ENCODE measurements at regions not wholly inside any gene's neighbourhood (a gene's known extent, or its start where the extent isn't known, plus 50 kb on each side); places are given as distances from the start of the nearest gene placed in this dataset.

DNA sequence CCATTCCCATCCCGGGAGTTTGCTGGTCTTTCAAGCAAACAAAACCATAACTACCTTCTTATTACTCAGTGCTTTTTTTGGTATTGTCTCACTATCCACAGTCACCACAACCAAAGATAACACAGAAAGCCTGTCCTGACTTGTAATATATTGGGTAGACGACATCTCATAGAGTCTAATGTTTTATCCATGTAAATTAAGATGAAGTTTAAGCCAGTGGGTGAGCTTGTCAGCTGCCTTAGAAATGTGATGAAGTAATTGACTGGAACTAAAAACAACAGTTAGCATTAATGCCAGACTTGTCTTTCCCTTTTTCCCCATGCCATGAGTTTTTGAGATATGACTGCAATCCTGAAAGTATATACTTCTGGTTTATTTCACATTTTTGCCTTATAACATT lies 282.7 kb upstream of the PRDM1 start:
- Mint-ChIP-seq H3K4me1 (no peaks in the 10 kb centered on the region), H3K4me3 (no peak overlapping the region), H3K27ac (no peak overlapping the region), H3K9me3 (peaks cover 6% of the 10 kb centered on the region), H3K27me3 (ENCODE audit: low read depth) (peaks cover 3% of the 10 kb centered on the region), H3K36me3 (no peaks in the 10 kb centered on the region)
- no peak for DNase-seq (ENCODE audit: low spot score in 2 of 2, unreplicated experiment in 2 of 2)
- TF ChIP-seq, protein P1, sequence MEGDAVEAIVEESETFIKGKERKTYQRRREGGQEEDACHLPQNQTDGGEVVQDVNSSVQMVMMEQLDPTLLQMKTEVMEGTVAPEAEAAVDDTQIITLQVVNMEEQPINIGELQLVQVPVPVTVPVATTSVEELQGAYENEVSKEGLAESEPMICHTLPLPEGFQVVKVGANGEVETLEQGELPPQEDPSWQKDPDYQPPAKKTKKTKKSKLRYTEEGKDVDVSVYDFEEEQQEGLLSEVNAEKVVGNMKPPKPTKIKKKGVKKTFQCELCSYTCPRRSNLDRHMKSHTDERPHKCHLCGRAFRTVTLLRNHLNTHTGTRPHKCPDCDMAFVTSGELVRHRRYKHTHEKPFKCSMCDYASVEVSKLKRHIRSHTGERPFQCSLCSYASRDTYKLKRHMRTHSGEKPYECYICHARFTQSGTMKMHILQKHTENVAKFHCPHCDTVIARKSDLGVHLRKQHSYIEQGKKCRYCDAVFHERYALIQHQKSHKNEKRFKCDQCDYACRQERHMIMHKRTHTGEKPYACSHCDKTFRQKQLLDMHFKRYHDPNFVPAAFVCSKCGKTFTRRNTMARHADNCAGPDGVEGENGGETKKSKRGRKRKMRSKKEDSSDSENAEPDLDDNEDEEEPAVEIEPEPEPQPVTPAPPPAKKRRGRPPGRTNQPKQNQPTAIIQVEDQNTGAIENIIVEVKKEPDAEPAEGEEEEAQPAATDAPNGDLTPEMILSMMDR (IDR thresholded peaks at IDR 0.05; ENCODE audit: unreplicated experiment): no peak

DNA sequence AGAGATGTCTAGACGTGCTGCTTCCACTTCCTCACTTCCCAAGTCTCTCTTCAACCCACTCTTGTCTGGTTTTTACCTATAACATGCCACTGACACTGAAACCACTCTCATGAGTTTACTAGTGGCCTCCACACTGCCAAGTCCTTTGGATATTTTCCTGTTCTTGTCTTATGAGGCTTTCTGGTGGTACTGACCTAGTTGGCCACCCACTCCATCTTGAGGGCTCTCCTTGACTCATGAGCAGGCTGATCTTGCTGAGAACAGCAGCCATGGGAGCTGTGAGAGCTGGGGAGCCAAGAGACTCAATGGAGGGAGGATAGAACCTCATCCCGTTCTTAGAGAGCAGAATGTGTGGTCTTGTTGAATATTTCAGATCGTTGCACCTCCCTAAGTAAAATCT lies 283.4 kb upstream of the PRDM1 start:
- Mint-ChIP-seq H3K27ac (no peak overlapping the region), H3K36me3 (no peaks in the 10 kb centered on the region), H3K4me3 (no peak overlapping the region), H3K9me3 (peaks cover 5% of the 10 kb centered on the region), H3K4me1 (no peaks in the 10 kb centered on the region), H3K27me3 (ENCODE audit: low read depth) (peaks cover 3% of the 10 kb centered on the region)
- TF ChIP-seq, protein P1 (IDR thresholded peaks at IDR 0.05; ENCODE audit: unreplicated experiment): no peak
- no peak for DNase-seq (ENCODE audit: low spot score in 2 of 2, unreplicated experiment in 2 of 2)

DNA sequence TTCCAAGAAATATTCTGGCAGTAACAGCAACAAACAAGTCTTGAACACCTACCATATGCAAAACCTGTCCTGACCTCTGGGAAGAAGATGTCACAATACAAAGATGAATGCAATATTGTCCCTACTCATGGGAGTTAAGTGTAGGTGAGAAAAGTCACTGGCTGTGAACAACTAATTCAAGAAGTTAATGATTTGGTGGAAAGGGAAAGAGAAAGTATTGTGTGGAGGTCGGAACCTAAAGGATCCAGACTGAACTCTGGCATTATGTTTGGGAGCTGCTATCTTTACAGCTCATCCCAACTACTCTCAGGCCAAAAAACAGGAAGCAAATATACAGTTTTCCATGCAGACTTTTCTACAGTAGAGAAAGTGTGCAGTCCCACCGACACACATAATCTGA lies 285.3 kb upstream of the PRDM1 start:
- TF ChIP-seq, protein P1 (IDR thresholded peaks at IDR 0.05; ENCODE audit: unreplicated experiment): no peak
- no peaks in the 10 kb centered on the region for H3K4me1 Mint-ChIP-seq
- no peak overlapping the region for H3K27ac Mint-ChIP-seq
- no peak for DNase-seq (ENCODE audit: low spot score in 2 of 2, unreplicated experiment in 2 of 2)
- no peak overlapping the region for H3K4me3 Mint-ChIP-seq
- H3K36me3 Mint-ChIP-seq: no peaks in the 10 kb centered on the region
- H3K9me3 Mint-ChIP-seq: no peaks in the 10 kb centered on the region
- peaks cover 3% of the 10 kb centered on the region for H3K27me3 Mint-ChIP-seq (ENCODE audit: low read depth)

DNA sequence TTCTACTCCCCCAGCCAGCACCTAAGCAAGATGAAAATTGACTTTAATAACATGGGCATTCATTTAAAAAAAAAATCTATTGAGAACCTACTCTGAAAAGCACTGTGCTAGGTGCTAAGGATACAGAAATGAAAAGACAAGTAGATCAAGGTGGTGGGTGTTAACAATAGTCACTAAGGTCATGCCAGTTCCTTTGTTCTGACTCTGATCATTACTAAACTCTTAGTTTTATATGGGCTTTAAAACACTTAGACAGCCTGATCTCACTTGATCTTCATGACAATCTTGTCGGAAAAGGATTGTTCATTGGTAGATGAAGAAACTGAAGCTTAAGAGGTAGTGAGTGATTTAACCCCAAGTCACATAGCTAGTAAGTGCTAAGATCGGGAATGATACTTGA lies 285.7 kb upstream of the PRDM1 start:
- Mint-ChIP-seq H3K9me3 (no peaks in the 10 kb centered on the region), H3K4me1 (no peaks in the 10 kb centered on the region), H3K27me3 (ENCODE audit: low read depth) (peaks cover 7% of the 10 kb centered on the region), H3K27ac (no peak overlapping the region), H3K4me3 (no peak overlapping the region), H3K36me3 (no peaks in the 10 kb centered on the region)
- no peak for DNase-seq (ENCODE audit: low spot score in 2 of 2, unreplicated experiment in 2 of 2)
- TF ChIP-seq, protein P1 (IDR thresholded peaks at IDR 0.05; ENCODE audit: unreplicated experiment): no peak

DNA sequence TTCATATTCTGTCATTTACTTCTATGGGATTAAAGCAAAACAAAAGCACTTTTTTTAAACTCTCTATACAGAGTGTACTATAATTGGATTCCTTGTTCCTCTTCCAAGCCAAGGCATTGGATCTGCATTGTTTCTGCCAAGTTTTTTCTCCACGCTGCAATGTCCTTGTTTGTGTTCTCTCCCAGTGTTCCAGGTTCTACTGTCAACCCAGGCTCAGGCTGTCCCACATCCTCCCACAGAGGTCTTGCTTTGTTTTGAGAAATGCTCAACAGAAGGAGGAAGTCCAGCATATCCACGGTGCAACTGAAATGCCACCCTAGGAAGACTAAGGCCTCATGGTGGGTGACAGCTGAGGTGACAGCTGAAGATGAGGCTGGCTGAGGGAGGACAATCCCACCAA lies 287.1 kb upstream of the PRDM1 start:
- DNase-seq (ENCODE audit: low spot score in 2 of 2, unreplicated experiment in 2 of 2): no peak
- no peaks in the 10 kb centered on the region for H3K36me3 Mint-ChIP-seq
- TF ChIP-seq, protein P1 (IDR thresholded peaks at IDR 0.05; ENCODE audit: unreplicated experiment): no peak
- peaks cover 2% of the 10 kb centered on the region for H3K4me1 Mint-ChIP-seq
- no peak overlapping the region for H3K4me3 Mint-ChIP-seq
- H3K27ac Mint-ChIP-seq: no peak overlapping the region
- H3K9me3 Mint-ChIP-seq: no peaks in the 10 kb centered on the region
- peaks cover 7% of the 10 kb centered on the region for H3K27me3 Mint-ChIP-seq (ENCODE audit: low read depth)

DNA sequence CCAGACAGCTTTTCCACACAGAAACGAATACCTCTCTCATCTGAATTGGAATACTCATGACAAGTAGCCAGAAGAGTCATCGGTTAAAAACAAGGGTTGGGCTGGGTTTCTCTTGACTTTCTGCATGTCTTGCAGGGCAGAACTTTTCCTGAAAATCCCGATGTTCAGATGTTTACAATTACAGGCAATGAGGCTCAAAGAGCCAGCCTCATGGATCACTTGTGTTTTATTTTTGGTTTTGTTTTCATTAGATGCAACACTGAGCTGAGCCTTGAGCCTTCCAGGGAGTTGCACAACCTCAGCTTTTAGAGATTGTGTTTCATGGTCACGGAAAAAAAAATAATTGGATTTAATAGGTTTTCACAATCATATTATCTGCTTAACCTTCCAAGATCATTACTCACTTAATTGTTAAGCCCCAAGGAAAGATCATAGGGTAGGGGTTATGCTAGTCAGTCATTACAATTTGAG lies 288.1 kb upstream of the PRDM1 start:
- H3K4me1 Mint-ChIP-seq: peaks cover 2% of the 10 kb centered on the region
- H3K4me3 Mint-ChIP-seq: no peak overlapping the region
- H3K27ac Mint-ChIP-seq: no peak overlapping the region
- H3K9me3 Mint-ChIP-seq: no peaks in the 10 kb centered on the region
- no peaks in the 10 kb centered on the region for H3K36me3 Mint-ChIP-seq
- DNase-seq (ENCODE audit: low spot score in 2 of 2, unreplicated experiment in 2 of 2): no peak
- H3K27me3 Mint-ChIP-seq (ENCODE audit: low read depth): peaks cover 7% of the 10 kb centered on the region
- TF ChIP-seq, protein P1 (IDR thresholded peaks at IDR 0.05; ENCODE audit: unreplicated experiment): no peak
